AML-193 (cell line): ENCODE measurements at regions not wholly inside any gene's neighbourhood (a gene's known extent, or its start where the extent isn't known, plus 50 kb on each side); places are given as distances from the start of the nearest gene placed in this dataset.
A peak's percentile ranks its signal among the peaks of the same experiment; 100 is the strongest.

ENCODE experiments used
- DNase-seq, 2 experiments: peaks; one replicate each; lab custom pipeline; 2025; lab: John Stamatoyannopoulos, UW

DNA sequence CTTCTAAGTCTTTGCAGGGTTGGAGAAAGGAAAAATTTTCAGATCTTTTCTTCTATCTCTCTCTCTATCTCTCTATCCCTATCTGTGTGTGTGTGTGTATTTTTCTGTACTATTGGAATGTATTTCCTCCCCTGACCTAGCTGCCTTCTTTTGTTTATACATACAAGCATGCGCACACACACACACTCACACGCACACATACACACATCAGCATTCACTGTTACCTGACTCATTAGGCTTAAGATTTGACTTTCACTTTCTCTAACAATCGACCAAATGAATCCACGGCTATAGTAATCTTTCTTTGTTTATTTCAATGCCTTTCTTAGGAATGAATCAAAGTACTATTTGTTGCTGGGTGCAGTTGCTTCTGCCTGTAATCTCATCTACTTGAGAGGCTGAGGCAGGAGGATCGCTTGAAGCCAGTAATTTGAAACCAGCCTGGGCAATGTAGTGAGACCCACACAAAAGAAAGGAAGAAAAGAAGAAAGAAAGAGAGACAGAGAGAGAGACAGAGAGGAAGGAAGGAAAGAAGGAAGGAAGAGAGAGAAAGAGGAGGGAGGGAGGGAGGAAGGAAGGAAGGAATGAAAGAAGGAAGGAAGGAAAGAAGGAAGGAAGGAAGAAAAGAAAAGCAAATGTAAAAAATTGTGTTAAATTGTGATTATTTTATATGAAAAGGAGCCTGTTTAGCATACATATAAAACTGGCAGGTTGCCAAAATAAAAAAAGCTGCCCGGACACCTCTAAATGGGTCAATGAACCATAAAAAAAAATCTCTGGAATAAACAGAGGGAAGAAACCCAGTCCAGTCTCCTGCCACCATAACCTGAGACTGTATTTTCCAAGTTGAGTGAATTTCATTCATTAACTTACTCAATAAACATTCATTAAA, 206.8 kb downstream of the ZNF326 start:
- DNase-seq: no peak

DNA sequence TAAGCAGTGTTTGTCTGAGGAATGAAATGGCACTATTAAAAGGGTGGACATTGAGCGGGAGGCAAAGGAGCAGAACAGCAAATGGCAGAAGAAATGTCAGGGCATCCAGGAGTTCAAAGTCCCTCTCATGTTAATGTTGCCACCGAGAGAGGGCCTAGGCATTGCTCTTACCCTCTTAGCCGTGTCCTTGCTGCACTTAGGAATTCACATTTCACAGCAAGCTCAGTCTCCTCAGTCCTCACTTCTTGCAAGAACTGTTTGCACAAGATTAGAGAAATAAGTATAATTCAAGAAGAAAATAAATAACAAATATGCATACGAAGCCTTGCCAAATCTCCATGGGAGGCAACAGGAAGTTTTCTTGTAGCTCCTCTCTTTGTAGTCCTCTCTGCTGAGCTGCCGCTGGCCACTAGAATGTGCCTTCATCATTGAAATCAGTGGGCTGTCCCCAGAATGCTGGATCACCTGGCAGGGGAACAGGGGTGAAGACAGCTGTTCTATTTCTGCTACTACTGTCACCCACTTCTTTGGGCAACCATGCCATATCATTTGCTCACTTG, 205.8 kb downstream of the ZNF326 start:
- no peak for DNase-seq

DNA sequence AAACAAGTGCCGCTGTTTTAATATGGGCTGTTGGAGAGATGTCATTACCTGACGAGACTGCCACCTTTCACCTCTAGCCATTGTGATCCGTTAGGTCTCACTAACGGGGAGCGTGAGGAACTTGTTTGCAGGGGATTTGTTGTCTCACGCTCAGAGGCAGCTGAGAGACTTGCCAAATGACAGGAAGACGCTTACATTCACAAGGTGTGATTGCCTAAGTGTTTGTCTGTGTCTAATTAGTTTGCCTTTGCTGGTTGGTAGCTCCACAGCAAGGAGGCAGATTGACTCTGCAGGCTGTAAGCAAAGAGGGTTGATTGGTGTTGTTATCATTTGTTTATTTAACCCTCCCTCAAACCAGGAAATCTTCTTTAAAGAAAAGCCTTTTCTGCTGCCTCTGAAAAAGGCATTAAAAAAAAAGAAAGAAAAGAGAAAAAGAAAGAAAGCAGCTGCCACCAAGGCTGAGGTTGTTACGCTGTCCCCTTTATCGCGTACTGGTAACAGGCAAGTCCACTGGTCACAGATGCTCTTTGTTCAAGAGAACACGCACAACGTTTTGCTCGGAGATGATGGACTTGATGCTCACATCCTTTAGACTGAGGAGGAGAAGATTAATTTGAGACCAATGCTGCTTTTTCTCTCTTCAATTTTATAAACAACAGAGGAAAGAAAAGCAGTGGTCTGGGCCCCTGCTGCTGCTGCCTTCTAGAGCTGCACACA, 203.9 kb downstream of the ZNF326 start:
- no peak for DNase-seq

DNA sequence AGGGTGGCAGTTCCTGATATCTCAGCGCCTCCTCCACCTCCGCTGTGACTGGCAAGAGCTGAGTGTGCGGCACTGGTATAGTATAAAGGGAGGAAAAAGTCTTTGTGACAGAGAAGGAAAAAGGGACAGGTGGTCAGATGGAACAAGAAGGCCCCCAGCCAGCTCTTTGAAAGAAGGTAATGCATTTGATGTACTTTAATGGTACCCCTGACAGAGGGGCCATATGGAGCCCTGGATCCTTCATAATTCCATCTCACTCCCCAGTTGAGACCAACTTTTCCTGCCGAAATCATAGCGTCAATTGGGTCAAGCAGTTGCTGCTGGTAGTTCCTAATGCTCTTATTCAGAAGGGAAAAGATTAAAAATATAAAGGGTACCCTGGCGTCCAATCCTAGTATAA, 198.2 kb downstream of the ZNF326 start:
- no peak for DNase-seq

DNA sequence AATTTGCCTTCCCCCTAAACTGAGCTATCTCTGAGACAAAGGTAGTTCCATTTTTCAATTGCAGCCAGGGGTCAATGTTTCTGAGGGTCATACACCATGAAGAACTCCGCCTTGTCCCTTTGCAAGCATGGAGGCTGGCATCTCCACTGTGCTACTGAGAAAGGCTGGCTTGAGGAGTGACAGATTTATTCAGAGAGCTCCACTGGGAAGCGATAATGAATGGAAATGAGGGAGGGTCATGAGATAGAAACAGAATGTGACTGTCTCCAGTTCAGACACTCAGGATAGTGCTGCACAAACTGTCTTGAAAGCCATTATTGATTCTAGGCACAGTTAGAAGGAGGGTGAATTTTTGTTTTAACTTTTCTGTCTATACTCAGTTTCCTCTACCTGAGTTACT, 197.5 kb downstream of the ZNF326 start:
- DNase-seq: no peak

DNA sequence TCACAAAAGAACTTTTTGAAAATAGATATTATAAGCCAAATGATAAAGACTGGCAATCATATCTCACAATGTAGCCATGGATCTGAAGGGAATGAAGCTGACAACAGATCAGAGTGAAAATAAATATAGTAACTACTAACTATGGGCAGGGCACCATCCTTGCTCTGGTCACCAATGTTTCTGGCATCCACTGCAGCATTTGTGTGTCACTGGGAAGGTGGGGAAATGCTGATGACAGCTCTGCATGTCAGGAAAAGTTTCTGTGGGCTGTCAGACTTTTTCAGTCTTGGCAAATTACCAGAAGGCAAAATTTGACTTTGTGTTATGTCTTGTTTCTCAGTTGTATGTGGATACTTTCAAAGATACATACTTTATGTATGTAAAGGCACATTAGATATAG, 195.6 kb downstream of the ZNF326 start:
- no peak for DNase-seq

DNA sequence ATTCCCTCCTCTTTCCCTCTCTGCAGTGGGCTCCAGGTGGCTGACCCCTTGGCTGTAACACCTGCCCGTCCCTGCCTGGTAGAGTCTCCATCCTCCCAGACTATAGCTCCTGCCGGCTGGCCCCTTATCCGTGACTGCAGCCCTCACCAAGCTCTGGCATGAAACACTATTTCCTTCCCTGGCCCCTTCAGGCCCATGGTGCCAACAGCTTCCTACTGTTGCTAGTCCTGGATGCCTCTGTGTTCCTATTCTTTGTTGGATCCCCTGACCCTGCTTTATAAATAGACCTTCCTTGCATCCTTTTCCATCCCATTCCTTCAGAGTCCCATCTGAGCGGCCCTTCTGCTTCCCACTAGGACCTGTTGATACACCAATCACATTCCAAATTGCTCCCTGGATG, 195.0 kb downstream of the ZNF326 start:
- no peak for DNase-seq

DNA sequence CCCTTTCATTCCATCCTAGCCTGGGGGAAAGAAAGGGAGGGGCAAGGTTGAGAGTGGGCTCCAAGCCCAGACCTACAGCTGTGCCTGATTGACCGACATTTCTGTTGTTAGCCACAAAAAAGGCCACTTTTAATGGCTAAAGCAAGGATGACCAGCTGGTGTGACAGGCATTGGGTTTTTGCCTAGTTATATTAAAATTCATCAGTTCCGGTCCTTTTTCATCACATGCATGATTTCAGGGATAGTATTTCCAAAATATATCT, 192.3 kb downstream of the ZNF326 start:
- DNase-seq: no peak

DNA sequence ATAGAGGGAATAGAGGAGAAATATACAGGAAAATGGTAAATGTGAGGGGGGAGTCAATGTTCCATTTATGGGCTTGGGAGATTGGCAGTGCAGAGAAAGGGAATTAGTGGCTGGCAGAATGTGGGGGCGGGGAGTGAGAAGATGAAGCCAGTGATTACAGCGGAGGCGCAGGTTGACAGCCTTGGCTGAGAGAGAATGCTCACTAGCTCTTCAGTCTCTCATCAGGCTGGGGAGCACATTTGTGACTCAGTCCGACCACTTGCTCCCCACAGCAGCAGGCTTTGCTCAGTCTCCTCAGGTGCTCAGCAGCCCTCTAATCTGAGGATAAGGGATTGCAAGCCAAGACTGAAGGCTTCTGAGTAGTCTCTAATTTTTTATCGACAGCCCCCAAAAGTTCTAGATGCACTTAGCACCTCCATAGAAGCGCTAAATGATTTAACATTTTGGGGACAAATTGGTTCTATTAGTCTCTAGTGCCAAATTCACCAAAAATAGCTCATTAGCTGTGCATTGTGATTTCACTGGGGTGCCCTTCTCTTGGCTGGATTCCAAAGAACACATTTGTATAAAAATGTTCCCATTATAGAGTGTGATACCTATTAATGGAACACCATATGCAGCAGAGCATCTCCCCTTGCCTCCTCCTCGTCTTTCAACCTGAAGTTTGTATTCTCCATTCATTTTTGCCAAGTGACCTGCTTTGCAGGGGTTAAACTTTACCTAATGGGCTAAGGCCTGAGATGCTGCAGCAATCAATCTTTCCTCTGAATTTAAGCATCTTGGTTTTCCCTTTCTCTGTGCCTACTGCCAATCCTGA, 191.8 kb downstream of the ZNF326 start:
- no peak for DNase-seq

DNA sequence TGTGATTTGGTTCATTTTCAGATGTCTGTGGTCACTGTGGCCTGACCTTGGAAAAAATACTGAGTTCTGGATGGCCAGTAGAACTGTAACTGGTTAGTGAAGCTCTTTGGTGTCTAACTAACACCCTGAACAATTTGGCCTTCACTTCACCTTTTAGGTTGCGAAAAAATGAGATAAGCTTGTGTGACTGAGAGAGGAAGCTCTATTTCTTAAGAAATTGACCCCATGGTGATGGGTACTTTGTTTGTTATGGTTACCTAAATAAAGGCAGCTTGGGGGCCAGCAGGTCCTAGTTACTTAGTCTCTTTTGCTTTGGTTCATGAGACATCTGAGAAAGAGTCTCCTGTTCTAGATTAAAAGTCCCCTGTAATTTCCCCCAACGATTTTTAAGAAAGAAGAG, 181.6 kb downstream of the ZNF326 start:
- DNase-seq: peak; percentile 6 to 22

DNA sequence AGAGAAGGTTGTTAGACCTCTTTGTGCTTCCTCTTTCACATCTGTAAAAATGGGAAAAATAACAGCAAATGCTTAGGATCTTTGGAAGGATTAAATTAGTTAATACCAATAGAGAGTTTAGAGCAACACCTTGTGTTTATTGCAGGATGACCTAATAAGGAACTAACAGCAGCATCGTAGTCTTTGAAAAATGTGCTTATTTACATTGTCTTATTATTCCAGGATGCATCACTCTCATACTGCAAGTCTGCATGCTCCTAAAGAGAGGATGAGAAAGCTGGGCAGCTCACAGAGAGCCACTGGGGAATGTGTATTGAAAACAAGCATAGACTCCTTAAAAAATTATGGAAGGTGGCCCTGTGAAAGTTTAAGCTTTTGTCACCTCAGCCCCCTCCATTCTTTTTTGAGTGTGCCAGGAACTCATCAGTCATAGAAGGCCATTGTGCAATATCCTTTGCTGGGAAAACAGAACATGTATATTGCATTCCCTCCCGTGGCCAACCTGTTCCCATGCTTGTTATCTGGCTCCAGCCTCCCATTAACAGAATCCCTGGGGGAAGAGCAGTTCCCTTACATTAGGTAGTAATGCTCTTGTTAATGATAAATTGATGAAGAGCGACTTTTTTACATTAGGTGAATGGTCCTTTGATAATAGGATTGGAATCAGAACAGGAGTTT, 180.7 kb downstream of the ZNF326 start:
- peak in 1 of 2 experiments; percentile 7 for DNase-seq

DNA sequence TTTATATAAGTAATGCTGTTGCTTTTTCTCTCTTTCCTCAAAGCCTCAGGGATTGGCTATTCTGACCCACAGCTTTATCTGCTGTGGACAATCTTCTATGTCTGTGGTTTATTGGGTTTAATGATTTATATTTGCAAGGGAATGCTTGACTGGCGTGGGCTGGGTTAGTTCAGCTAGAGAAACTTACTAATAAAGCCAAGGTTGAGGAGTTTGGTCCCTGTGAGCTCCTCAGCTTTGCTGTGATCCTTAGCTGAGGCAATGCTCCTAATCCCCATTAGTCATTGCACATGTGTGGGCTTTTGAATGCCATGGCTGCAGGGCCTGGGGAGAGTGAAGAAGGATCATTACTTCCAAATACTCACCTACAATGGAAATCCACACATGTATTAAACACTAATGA, 179.3 kb downstream of the ZNF326 start:
- DNase-seq: no peak

DNA sequence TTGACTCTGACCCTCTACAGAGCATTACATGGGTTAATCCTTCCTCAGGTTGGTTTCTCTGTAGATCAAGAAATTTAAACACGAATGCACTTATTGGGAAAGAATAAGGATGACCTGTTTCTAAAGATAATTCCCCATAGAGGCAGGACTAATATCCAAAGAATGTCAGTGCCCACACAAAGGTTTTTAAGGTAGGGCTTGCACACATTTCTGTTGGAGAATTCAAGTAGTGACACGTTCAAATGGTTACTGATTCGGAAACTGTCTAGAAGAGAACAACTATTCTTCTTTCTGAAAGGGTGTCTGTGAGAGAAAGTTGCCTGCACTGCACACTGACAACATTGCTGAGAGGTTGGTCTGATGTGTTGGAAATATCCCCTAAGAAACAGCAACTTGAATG, 167.3 kb downstream of the ZNF326 start:
- no peak for DNase-seq

DNA sequence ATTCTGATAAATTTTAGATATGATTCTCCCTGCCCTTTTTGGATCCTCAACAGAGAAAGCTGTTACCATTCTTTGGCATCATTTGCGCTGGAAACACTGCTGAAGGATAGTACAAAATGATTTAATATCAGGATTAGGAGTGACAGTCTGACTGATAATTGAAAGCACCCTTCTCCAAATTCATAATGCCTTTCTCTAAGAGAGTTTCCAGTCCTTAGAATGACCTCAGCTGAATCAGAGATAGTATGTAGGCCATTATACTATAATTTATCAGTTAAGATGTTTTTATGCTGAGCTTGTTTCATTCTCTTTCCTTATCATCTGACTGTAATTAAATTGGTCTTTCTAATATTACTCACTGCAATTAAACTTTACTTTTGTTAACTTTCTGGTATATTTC, 166.7 kb downstream of the ZNF326 start:
- no peak for DNase-seq

DNA sequence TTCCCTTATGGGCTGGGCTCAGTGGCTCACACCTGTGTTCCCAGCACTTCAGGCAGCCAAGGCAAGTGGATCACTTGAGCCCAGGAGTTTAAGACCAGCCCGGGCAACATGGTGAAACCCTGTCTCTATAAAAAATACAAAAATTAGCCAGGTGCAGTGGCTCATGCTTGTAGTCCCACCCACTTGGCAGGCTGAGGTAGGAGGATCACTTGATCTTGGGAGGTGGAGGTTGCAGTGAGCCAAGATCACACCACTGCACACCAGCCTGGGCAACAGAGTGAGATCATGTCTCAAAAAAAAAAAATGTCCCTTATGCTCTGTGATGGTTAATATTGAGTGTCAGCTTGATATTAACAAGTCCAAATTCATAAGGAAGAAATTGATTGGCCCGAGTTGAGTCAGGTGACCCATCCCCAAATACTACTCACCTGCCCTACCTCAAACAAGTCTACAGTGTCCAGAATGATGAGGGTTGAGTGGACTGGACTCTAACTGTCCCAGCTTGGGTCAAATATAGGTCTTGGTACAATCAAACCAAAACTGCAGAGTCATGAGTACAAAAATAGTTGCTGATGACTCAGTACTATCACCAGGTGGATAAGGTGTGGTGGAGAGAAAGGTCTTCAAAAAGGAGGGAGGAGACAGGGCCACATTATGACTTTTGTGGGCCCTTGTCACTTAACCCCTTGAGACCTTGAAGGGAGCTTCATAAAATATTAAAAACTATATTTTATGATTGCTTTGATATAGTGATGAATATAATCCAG, 161.0 kb downstream of the ZNF326 start:
- DNase-seq: no peak

DNA sequence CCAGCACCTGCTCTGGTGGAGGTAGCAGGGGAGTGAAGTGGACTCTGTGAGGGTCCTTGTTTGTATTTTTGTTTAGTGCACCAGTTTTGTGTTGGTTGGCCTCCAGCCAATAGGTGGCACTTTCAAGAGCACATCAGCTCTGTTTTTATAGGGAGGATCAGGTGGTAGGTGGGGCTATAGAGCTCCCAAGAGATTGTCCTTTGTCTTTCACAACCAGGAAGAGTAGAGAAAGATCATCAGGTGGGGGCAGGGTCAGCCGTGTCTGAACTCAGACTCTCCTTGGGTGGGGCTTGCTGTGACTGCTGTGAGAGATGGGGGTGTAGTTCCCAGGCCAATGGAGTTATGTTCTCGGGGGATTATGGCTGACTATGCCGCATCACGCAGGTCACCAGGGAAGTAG, 159.8 kb downstream of the ZNF326 start:
- DNase-seq: no peak

DNA sequence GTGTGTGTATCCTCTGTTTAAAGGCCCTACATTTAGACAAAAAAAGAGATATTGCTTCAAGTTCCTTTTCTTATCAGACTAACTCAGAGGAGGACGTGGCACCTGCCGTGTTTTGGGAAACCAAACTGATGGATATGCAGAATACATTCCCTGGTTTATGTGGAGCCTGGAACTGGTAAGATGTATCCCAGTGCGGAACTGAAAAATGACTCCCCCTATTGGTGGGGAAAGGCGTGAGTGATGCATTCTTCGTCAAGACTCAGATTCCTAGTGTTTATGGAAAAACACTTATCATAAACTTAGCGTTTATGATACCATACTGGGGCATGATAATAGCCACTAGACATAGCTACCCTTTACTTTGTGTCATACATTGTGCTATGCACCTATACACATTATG, 154.2 kb downstream of the ZNF326 start:
- DNase-seq: no peak

DNA sequence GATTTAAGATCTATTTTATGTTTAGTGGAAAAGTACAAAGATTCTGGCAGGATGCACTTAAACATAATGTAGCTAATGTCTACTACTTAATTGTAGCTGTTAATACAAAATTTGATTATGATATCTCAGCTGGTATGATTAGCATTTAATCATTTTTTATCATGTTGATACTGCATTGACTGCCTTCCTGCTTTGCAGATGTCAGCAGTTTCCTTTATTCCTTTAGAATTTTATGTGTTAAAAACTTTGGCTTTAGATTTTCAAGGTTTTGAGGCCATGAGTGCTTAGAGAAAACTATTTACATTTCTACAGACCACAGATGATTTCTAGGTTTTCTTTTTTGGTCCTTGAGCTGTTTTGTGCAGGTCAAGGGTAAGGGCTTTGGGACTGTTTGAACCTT, 152.2 kb downstream of the ZNF326 start:
- no peak for DNase-seq

DNA sequence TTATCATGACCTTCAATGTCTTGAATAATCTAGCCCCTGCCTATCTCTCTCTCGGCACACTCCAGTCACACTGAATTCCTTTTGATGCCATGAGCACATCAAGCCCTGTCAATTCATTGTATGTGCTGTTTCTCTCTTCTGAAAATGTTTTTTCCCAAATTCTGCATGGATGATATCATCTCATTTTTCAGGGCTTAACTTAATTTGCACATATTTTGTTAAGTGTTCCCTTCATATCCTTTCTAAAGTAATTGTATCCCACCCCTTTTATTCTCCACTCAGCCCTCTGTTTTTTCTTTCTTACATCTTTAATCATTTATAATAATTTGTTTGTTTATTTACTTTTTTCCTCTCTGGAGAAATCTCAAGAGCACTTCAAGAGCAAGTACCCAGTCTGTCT, 149.9 kb downstream of the ZNF326 start:
- DNase-seq: no peak

DNA sequence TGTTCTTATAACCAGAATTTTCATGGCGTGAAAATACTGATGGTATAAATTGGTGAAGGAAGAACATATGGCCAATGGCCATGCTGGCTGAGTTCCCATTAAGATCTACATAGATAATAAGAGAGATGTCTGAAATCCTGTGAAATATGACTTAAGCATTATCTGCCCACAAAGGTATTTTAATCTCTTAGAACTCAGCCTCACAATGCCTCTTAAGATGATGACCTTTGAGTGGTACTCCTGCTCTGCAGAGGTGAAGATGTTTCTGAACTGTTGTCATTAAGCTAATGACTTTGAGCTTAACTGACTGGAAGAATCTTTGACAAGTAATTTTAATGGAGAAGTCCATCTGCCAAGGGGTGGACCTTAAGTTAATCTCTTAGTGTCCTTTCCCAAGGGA, 148.7 kb downstream of the ZNF326 start:
- DNase-seq: no peak

DNA sequence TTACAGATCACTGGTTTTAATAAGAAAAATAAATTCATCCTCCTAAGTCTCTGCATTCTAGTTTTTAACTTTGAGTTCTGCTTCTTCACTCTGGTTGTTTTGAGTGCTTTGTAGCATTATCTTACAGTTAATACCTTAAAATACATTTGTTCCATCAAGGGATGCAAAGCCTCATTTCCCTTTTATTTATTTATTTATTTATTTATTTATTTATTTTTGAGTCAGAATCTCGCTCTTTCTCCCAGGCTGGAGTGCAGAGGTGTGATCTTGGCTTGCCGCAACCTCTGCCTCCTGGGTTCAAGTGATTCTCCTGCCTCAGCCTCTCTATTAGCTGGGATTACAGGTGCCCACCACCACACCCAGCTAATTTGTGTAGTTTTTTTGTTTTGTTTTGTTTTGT, 147.8 kb downstream of the ZNF326 start:
- DNase-seq: no peak
